HCT116 (cell line): ENCODE measurements at regions not wholly inside any gene's neighbourhood (a gene's known extent, or its start where the extent isn't known, plus 50 kb on each side); places are given as distances from the start of the nearest gene placed in this dataset.

Experiments
- ATAC-seq: fragments of 200-7000 bp; cut with Tn5 transposase; 2 replicates; pipeline ENCODE4 v1.9.1; 2020; ENCODE audit warnings: mild to moderate bottlenecking, moderate library complexity
- BruUV-seq: library from RNA; stranded (reverse); fragments of 400-500 nt; replicated peaks from 2 replicates; lab custom pipeline; 2021; lab: Mats Ljungman, UMichigan
- CTCF ChIA-PET: fragments of 300-600 bp; sonication (Branson Sonifier 250); formaldehyde crosslinking; loops from one replicate; lab custom pipeline; 2021; ENCODE audit warnings: antibody characterized with exemption; lab: Charles Lee
- POLR2A ChIA-PET: fragments of 300-600, 350-600 bp; sonication (Branson Sonifier 250); formaldehyde crosslinking; loops from one replicate; lab custom pipeline; 2021; ENCODE audit warnings: antibody characterized with exemption; lab: Charles Lee
- RAD21 ChIA-PET, 2 experiments: fragments of 300-600 bp; sonication (Branson Sonifier 250); formaldehyde crosslinking; loops; one replicate each; lab custom pipeline; 2023; ENCODE audit warnings: low total read pairs in 2 of 2; ENCODE audit not compliant: uncharacterized antibody in 2 of 2, unreplicated experiment in 2 of 2, low non-redundant PET in 1 of 2; lab: Charles Lee
- DNase-seq: peaks from one replicate; pipeline ENCODE4 v3.0.0-alpha.2; 2010; ENCODE audit warnings: low read depth, low spot score
- H2AFZ ChIP-seq: fragments of 200-600 bp; shearing (Covaris generic), sonication (generic); 2 replicates; pipeline ENCODE4 v1.6.1; 2017; ENCODE audit warnings: low read depth, mixed run types, mixed read lengths, antibody characterized with exemption, low read length; ENCODE audit not compliant: poor library complexity, severe bottlenecking
- H3K27ac ChIP-seq: 2 replicates; pipeline ENCODE4 v1.5.1; 2012; ENCODE audit warnings: low read depth, low read length
- H3K27me3 ChIP-seq: fragments of 200-600 bp; sonication (generic); 2 replicates; pipeline ENCODE4 v1.6.1; 2016; ENCODE audit warnings: mixed run types, low read length, mixed read lengths; ENCODE audit not compliant: insufficient read depth
- H3K36me3 ChIP-seq, 2 experiments: fragments of 200-500 bp in 1 of 2; fragments of 200-600 bp in 1 of 2; sonication (Bioruptor generic) in 1 of 2; sonication (generic) in 1 of 2; 2 replicates each; pipeline versions ENCODE4 v1.5.1 to v1.6.1; 2014 to 2016; ENCODE audit warnings: low read length in 2 of 2, inconsistent platforms in 1 of 2, mixed read lengths in 1 of 2, mixed run types in 1 of 2; ENCODE audit not compliant: insufficient read depth in 2 of 2, control insufficient read depth in 1 of 2
- H3K4me1 ChIP-seq, 2 experiments: fragments of 200-600 bp in 1 of 2; sonication (generic) in 1 of 2; 2 replicates each; pipeline versions ENCODE4 v1.5.1 to v1.6.1; 2012 to 2017; ENCODE audit warnings: low read length in 2 of 2, inconsistent platforms in 1 of 2, mild to moderate bottlenecking in 1 of 2, mixed read lengths in 1 of 2, mixed run types in 1 of 2, moderate library complexity in 1 of 2; ENCODE audit not compliant: insufficient read depth in 2 of 2, control insufficient read depth in 1 of 2
- H3K4me2 ChIP-seq: fragments of 200-600 bp; sonication (generic); 2 replicates; pipeline ENCODE4 v1.6.1; 2017; ENCODE audit warnings: mixed run types, low read length, mixed read lengths
- H3K4me3 ChIP-seq, 2 experiments: fragments of 200-600 bp in 1 of 2; sonication (generic) in 1 of 2; replicated peaks in 1 of 2; 2 replicates each; pipeline ENCODE4 v1.5.1; 2011 to 2016; ENCODE audit warnings: low read length in 2 of 2, control low read depth in 1 of 2, low read depth in 1 of 2, mild to moderate bottlenecking in 1 of 2, mixed read lengths in 1 of 2, mixed run types in 1 of 2
- H3K79me2 ChIP-seq: fragments of 200-600 bp; sonication (generic); 2 replicates; pipeline ENCODE4 v1.6.1; 2017; ENCODE audit warnings: mild to moderate bottlenecking, mixed run types, low read length, moderate library complexity, mixed read lengths; ENCODE audit not compliant: insufficient read depth
- H3K9ac ChIP-seq: fragments of 200-600 bp; sonication (generic); 2 replicates; pipeline ENCODE4 v1.6.1; 2016; ENCODE audit warnings: low read length, mixed read lengths
- H3K9me2 ChIP-seq: fragments of 200-600 bp; sonication (generic), shearing (Covaris generic); 2 replicates; pipeline ENCODE4 v1.6.1; 2017; ENCODE audit warnings: mixed run types, mild to moderate bottlenecking, moderate library complexity; ENCODE audit not compliant: insufficient read depth
- H3K9me3 ChIP-seq, 2 experiments: fragments of 200-500 bp in 1 of 2; fragments of 200-600 bp in 1 of 2; sonication (Bioruptor generic) in 1 of 2; sonication (generic) in 1 of 2; 2 replicates each; pipeline ENCODE4 v1.6.1; 2014 to 2017; ENCODE audit warnings: low read length in 2 of 2, mixed read lengths in 2 of 2, inconsistent platforms in 1 of 2, low read depth in 1 of 2, mild to moderate bottlenecking in 1 of 2, mixed run types in 1 of 2, moderate library complexity in 1 of 2; ENCODE audit not compliant: control insufficient read depth in 1 of 2, insufficient read depth in 1 of 2
- H4K20me1 ChIP-seq: fragments of 200-600 bp; sonication (generic), shearing (Covaris generic); 2 replicates; pipeline ENCODE4 v1.6.1; 2017; ENCODE audit warnings: mixed run types, mild to moderate bottlenecking, moderate library complexity; ENCODE audit not compliant: insufficient read depth
- CBX3 ChIP-seq: IDR thresholded peaks from 2 replicates; pipeline ENCODE4 v1.6.1; 2012; ENCODE audit warnings: low read depth
- CEBPB ChIP-seq: IDR thresholded peaks from 2 replicates; pipeline ENCODE4 v1.6.1; 2012; ENCODE audit warnings: low read depth
- ELF1 ChIP-seq: IDR thresholded peaks from 2 replicates; pipeline ENCODE4 v1.6.1; 2012; ENCODE audit warnings: low read depth, borderline replicate concordance
- EZH2 ChIP-seq: fragments of 200-600 bp; sonication (generic); IDR thresholded peaks from 2 replicates; pipeline ENCODE4 v1.6.1; 2017; ENCODE audit warnings: antibody characterized with exemption, mixed run types
- EZH2phosphoT487 ChIP-seq: fragments of 200-600 bp; IDR thresholded peaks from 2 replicates; pipeline ENCODE4 v1.6.1; 2018; ENCODE audit warnings: antibody characterized with exemption, borderline replicate concordance
- FOSL1 ChIP-seq: IDR thresholded peaks from 2 replicates; pipeline ENCODE4 v1.6.1; 2012; ENCODE audit warnings: low read depth
- JUND ChIP-seq: IDR thresholded peaks from 2 replicates; pipeline ENCODE4 v1.6.1; 2012
- POLR2A ChIP-seq: IDR thresholded peaks from 2 replicates; pipeline ENCODE4 v1.7.0; 2011; ENCODE audit warnings: borderline replicate concordance; ENCODE audit not compliant: insufficient read depth, insufficient read length; ENCODE audit errors: extremely low read depth
- POLR2AphosphoS5 ChIP-seq: IDR thresholded peaks from 2 replicates; pipeline ENCODE4 v1.6.1; 2011; ENCODE audit warnings: mild to moderate bottlenecking, low read depth, low read length, moderate library complexity
- RAD21 ChIP-seq: IDR thresholded peaks from 2 replicates; pipeline ENCODE4 v1.6.1; 2012; ENCODE audit warnings: low read depth, mild to moderate bottlenecking
- SIN3A ChIP-seq: IDR thresholded peaks from 2 replicates; pipeline ENCODE4 v1.6.1; 2012; ENCODE audit warnings: low read depth
- SP1 ChIP-seq: IDR thresholded peaks from 2 replicates; pipeline ENCODE4 v1.6.1; 2012; ENCODE audit warnings: low read depth
- TCF7L2 ChIP-seq: IDR thresholded peaks from 2 replicates; pipeline ENCODE4 v1.7.0; 2011; ENCODE audit warnings: borderline replicate concordance, inconsistent platforms; ENCODE audit not compliant: insufficient read depth, insufficient read length; ENCODE audit errors: extremely low read depth
- ZFX ChIP-seq: fragments of 450-650 bp; IDR thresholded peaks from 2 replicates; pipeline ENCODE4 v1.6.1; 2017
- ZNF274 ChIP-seq: fragments of 200-500 bp; sonication (Bioruptor generic); IDR thresholded peaks from 2 replicates; pipeline ENCODE4 v1.6.1; 2014; ENCODE audit warnings: mild to moderate bottlenecking, low read depth, low read length, inconsistent platforms
- intact Hi-C: fragments of 100-400 bp; cut with micrococcal nuclease; formaldehyde crosslinking; loops from 2 replicates; pipeline ENCODE4 v1.10.0; 2022
- TF ChIP-seq, protein P1 (sequence below), 3 experiments: fragments of 200-600 bp in 1 of 3; sonication (generic) in 1 of 3; IDR thresholded peaks in 2 of 3; conservative IDR thresholded peaks in 1 of 3; 2 replicates each; pipeline ENCODE4 v1.5.1; 2012 to 2017; ENCODE audit warnings: low read depth in 2 of 3, low read length in 2 of 3, antibody characterized with exemption in 1 of 3, borderline replicate concordance in 1 of 3, control low read depth in 1 of 3, mild to moderate bottlenecking in 1 of 3, mixed read lengths in 1 of 3, mixed run types in 1 of 3, moderate library complexity in 1 of 3; ENCODE audit not compliant: insufficient read depth in 1 of 3
- TF ChIP-seq, protein P2 (sequence below): IDR thresholded peaks from 2 replicates; pipeline ENCODE4 v1.6.1; 2012
- TF ChIP-seq, protein P3 (sequence below): IDR thresholded peaks from 2 replicates; pipeline ENCODE4 v1.6.1; 2012
- TF ChIP-seq, protein P4 (sequence below): IDR thresholded peaks from 2 replicates; pipeline ENCODE4 v1.6.1; 2011; ENCODE audit warnings: mild to moderate bottlenecking, low read length, moderate library complexity; ENCODE audit not compliant: insufficient replicate concordance; ENCODE audit errors: extremely low read depth
- TF ChIP-seq, protein P5 (sequence below): IDR thresholded peaks from 2 replicates; pipeline ENCODE4 v1.6.1; 2012; ENCODE audit warnings: low read depth

DNA sequence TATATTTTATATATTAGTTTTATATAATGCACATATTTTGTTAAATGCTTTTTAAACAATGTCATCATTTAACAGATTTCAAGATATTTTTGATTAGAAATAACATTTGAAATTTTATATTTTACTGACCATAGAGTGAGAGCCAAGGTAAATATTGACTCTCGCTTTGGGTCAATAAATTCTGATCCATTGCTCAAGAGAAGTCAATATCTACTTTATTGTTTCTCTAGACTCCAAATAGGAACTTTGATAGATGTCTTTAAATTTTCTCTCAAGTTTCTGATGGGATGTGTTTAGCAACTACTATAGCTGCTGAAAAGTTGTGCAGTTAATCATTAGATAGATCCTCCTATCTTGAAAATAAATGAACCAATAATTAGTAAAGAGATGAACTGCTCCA, 61.4 kb upstream of the ATXN7L3B start:
- H3K4me2 ChIP-seq = no peak overlapping the region
- no peak overlapping the region for H3K4me3 ChIP-seq
- H3K9me2 ChIP-seq = no peaks in the 10 kb centered on the region
- BruUV-seq = no TSS peak
- CTCF ChIA-PET = no interaction called here
- no peaks in the 10 kb centered on the region for H3K27me3 ChIP-seq
- no peaks in the 10 kb centered on the region for H3K4me1 ChIP-seq
- RAD21 ChIA-PET = no interaction called here
- POLR2A ChIA-PET = no interaction called here
- H2AFZ ChIP-seq = no peak overlapping the region
- no peaks in the 10 kb centered on the region for H4K20me1 ChIP-seq
- ATAC-seq (no peak), DNase-seq (no peak)
- no peak overlapping the region for H3K9ac ChIP-seq
- intact Hi-C loops = no loop called here
- no peaks in the 10 kb centered on the region for H3K79me2 ChIP-seq
- H3K36me3 ChIP-seq = no peaks in the 10 kb centered on the region
- H3K9me3 ChIP-seq = no peaks in the 10 kb centered on the region
- no peak overlapping the region for H3K27ac ChIP-seq
- TF ChIP-seq FOSL1 = no peak
- no peak for TF ChIP-seq SIN3A
- TF ChIP-seq, protein P1, sequence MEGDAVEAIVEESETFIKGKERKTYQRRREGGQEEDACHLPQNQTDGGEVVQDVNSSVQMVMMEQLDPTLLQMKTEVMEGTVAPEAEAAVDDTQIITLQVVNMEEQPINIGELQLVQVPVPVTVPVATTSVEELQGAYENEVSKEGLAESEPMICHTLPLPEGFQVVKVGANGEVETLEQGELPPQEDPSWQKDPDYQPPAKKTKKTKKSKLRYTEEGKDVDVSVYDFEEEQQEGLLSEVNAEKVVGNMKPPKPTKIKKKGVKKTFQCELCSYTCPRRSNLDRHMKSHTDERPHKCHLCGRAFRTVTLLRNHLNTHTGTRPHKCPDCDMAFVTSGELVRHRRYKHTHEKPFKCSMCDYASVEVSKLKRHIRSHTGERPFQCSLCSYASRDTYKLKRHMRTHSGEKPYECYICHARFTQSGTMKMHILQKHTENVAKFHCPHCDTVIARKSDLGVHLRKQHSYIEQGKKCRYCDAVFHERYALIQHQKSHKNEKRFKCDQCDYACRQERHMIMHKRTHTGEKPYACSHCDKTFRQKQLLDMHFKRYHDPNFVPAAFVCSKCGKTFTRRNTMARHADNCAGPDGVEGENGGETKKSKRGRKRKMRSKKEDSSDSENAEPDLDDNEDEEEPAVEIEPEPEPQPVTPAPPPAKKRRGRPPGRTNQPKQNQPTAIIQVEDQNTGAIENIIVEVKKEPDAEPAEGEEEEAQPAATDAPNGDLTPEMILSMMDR (IDR thresholded peaks at IDR 0.05 in 2 of 3, conservative IDR thresholded peaks at IDR 0.05 in 1 of 3; ENCODE audit: borderline replicate concordance in 1 of 3, insufficient read depth in 1 of 3, low read depth in 2 of 3, low read length in 2 of 3) = no peak
- TF ChIP-seq, protein P2, sequence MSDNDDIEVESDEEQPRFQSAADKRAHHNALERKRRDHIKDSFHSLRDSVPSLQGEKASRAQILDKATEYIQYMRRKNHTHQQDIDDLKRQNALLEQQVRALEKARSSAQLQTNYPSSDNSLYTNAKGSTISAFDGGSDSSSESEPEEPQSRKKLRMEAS = no peak
- no peak for TF ChIP-seq RAD21
- TF ChIP-seq JUND = no peak
- no peak for TF ChIP-seq ZNF274
- no peak for TF ChIP-seq EZH2phosphoT487
- TF ChIP-seq, protein P3, sequence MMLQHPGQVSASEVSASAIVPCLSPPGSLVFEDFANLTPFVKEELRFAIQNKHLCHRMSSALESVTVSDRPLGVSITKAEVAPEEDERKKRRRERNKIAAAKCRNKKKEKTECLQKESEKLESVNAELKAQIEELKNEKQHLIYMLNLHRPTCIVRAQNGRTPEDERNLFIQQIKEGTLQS = no peak
- TF ChIP-seq, protein P4, sequence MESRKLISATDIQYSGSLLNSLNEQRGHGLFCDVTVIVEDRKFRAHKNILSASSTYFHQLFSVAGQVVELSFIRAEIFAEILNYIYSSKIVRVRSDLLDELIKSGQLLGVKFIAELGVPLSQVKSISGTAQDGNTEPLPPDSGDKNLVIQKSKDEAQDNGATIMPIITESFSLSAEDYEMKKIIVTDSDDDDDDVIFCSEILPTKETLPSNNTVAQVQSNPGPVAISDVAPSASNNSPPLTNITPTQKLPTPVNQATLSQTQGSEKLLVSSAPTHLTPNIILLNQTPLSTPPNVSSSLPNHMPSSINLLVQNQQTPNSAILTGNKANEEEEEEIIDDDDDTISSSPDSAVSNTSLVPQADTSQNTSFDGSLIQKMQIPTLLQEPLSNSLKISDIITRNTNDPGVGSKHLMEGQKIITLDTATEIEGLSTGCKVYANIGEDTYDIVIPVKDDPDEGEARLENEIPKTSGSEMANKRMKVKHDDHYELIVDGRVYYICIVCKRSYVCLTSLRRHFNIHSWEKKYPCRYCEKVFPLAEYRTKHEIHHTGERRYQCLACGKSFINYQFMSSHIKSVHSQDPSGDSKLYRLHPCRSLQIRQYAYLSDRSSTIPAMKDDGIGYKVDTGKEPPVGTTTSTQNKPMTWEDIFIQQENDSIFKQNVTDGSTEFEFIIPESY = no peak
- TF ChIP-seq POLR2A = no peak
- no peak for TF ChIP-seq TCF7L2
- TF ChIP-seq ZFX = no peak
- TF ChIP-seq EZH2 = no peak
- TF ChIP-seq SP1 = no peak
- TF ChIP-seq ELF1 = no peak
- no peak for TF ChIP-seq CEBPB
- no peak for TF ChIP-seq CBX3
- TF ChIP-seq, protein P5, sequence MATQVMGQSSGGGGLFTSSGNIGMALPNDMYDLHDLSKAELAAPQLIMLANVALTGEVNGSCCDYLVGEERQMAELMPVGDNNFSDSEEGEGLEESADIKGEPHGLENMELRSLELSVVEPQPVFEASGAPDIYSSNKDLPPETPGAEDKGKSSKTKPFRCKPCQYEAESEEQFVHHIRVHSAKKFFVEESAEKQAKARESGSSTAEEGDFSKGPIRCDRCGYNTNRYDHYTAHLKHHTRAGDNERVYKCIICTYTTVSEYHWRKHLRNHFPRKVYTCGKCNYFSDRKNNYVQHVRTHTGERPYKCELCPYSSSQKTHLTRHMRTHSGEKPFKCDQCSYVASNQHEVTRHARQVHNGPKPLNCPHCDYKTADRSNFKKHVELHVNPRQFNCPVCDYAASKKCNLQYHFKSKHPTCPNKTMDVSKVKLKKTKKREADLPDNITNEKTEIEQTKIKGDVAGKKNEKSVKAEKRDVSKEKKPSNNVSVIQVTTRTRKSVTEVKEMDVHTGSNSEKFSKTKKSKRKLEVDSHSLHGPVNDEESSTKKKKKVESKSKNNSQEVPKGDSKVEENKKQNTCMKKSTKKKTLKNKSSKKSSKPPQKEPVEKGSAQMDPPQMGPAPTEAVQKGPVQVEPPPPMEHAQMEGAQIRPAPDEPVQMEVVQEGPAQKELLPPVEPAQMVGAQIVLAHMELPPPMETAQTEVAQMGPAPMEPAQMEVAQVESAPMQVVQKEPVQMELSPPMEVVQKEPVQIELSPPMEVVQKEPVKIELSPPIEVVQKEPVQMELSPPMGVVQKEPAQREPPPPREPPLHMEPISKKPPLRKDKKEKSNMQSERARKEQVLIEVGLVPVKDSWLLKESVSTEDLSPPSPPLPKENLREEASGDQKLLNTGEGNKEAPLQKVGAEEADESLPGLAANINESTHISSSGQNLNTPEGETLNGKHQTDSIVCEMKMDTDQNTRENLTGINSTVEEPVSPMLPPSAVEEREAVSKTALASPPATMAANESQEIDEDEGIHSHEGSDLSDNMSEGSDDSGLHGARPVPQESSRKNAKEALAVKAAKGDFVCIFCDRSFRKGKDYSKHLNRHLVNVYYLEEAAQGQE = no peak
- no peak for TF ChIP-seq POLR2AphosphoS5
